HG02981 (cell line): ENCODE measurements at regions not wholly inside any gene's neighbourhood (a gene's known extent, or its start where the extent isn't known, plus 50 kb on each side); places are given as distances from the start of the nearest gene placed in this dataset.
"Not testable (repeated sequence)": the region's sequence is repeated elsewhere in the genome, so short reads cannot be mapped to it uniquely, and the experiment has no call there.

ENCODE experiments used
- ATAC-seq: cut with Tn5 transposase; IDR thresholded peaks from one replicate; pipeline ENCODE4 v1.9.1; 2021; ENCODE audit warnings: mild to moderate bottlenecking, moderate library complexity; ENCODE audit not compliant: unreplicated experiment

DNA sequence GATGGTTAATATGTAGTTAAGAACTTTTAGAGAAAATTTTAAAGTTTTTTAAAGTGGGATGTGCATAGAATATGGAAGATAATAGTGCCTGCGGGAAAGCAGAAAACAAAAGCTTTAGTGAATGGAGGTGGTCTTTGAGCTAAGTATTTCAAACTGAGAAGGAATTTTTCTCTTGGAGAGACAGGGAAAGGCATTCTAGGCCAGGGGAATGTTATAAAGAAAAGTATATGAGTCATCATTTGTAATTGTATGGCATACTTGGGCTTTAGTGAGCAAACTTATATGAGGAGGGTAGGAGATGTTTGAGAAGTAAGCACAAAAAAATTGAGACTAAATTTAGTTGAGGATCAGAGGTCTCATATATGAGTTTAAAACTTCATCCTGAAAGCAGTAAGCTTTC lies 467.0 kb downstream of the PPARGC1A start:
- ATAC-seq = no peak

DNA sequence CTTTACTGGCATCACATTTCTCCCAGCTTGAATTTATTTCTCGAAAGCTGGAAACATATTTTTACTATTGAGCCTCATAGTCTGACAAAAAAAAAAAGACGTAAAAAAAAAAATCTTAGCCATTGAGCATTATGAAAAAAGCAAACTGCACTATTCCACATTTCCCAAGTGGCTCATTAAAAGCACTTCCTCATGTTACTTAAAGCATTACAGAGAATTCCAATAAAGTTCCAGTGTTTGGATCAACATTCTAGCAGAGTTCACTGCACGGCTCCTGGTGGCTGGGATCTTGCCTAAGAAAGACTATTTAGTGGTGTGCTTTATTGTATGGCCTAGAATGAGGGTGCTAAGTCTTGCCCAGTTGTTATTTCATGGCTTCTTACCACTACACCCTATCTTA lies 476.2 kb downstream of the PPARGC1A start:
- no peak for ATAC-seq

DNA sequence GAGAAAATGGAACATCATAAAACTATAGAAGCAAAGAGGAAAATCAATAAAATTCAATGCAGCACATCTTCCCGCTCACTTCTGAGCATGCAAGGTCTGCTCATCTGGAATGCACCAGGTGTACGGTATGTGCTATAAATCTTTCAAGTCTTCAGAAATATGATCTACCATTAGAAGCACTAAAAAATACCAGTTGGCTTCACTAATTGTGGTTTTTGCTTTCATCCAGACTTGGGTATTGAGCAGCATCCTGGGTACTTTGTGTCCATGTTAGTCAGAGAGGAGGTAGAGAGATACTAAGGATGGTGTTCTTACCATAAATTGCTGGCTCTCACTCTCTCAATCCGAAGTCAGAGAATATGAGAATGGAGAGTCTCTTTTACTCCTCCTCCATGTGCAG lies 477.1 kb downstream of the PPARGC1A start:
- ATAC-seq = no peak

DNA sequence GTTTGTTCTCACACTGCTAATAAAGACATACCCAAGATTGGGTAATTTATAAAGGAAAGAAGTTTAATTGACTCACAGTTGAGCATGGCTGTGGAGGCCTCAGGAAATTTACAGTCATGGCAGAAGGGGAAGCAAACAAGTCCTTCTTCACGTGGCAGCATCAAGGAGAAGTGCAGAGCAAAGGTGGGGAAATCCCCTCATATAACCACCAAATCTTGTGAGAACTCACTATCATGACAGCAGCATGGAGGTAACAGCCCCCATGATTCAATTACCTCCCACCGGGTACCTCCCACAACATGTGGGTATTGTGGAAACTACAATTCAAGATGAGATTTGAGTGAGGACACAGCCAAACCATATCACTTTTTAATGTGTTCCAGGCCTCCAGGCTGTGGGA lies 480.9 kb downstream of the PPARGC1A start:
- not testable (repeated sequence) for ATAC-seq

DNA sequence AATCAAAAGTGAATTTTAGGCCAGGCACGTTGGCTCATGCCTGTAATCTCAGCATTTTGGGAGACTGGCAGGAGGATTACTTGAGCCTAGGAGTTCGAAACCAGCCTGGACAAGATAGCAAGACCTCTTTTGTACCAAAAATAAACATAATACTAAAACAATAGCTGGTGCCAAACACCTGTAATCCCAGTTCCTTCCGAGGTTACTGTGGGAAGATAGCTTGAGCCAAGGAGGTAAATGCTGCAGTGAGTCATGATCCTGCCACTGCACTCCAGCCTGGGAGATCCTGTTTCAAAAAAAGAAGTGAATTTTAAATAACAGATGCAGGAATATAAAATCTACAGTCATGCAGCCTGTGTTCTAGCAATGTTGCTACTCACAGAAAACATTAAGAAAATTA lies 488.3 kb downstream of the PPARGC1A start:
- ATAC-seq = no peak

DNA sequence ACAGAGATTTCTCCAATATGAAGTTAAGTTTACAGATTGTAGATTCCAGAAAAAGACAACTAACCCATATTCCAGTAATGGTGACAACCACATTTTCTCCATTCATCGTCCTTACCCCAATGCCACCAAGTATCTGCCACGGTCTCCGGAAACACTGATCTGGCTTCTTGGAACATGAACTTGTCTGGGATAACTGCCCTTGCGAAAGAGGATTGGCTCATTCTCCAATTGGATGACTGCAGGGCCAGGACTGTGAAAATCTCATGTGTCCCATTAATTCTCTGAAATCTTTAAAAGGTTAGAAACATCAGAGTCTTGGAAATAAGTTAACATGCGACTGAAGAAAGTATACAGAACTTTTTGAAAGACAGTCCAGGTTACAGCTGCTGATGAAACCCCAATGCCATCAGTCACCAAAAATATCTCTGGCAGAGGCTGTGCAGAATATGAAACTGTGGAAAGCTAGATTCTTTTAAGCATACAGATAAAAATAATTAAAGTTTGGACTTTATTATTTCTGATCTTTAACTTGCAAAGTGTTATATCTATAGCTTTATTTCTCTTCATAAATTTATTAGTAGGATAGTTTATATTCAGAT lies 496.9 kb downstream of the PPARGC1A start:
- no peak for ATAC-seq

DNA sequence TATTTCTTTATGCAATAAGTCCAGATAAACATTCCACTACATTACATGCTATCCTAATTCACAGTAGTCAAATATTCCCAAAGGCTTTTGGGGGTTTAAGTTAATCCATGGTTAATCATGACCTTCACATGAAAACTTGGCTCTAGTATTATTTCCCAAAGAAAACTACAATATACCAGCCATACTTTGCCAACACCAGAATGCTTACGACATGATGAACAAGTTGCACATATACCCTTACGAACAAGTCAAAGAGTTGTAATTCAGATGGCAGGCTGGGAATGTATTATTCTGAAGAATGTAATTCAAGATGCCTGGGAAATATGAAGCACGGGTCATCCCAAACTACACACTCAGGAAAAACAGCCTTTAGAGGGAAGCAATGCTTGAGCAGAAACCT lies 499.6 kb downstream of the PPARGC1A start:
- no peak for ATAC-seq

DNA sequence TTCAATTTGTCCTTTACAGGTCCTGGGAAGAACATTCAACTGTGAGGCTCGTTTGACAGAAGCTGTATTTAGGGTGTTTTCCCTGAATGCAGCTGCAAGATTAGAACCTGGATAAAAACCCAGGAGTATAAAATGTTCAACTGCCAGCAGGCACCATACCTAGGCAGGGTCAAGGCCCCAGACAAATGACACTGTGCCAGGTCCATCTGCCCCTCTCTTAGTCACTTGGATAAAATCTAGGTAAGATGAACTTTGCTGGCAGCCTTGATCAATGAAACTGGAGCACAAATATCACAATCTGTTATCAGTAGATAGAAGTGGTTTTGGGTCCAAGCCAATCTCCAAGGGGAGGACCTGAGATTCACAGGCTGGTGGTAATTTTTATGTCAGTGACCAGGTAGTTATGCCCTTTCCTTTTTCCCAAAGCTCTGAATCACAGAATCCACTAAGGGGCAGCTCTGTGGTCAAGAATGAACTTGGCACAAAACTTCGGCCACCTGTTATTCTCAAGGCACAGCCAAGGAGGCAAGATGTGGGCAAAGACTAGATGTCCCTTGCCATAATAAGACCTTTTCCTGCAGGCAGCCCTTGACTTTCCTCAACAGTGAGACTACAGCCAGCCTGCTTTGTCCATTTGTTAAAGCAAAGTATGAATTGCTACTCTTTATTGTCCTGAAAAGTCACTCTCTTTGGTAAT lies 501.0 kb downstream of the PPARGC1A start:
- ATAC-seq = no peak

DNA sequence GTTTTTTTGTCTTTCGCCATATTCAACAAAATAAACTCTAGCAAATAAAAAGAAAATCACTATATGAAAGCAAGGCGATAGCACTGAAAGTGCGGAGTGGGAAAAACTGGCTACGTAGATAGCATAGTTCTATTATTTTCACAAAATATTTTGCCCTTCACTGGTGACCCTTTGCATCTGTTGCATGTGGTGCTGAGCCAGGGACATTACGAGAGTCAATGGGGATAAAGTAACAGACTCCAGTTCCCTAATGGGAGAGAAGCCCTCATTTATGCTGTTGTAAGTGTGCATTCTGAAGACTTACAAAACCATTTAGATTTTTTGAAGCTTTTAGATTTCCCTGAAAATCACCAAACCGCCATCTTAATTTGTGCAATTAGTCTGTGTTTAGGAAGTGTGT lies 501.6 kb downstream of the PPARGC1A start:
- no peak for ATAC-seq

DNA sequence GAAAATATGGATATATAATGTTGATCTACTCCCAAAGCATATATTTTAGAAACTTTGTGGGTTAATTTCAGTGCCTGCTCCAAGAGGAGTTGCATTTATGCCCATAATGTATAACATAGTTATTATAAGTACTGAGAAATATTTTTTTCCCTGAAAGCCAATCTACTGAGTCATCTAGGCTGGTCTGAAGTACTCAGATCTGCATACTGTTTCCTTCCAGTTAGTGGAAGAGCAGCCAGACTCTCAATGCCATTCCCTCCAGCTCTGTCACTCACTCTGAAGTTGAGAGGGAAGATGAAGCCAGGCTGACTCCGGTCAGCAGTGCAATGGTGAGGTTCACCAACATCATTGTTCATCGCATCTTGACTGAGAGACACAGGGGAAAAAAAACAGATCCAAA lies 505.1 kb downstream of the PPARGC1A start:
- ATAC-seq = no peak

DNA sequence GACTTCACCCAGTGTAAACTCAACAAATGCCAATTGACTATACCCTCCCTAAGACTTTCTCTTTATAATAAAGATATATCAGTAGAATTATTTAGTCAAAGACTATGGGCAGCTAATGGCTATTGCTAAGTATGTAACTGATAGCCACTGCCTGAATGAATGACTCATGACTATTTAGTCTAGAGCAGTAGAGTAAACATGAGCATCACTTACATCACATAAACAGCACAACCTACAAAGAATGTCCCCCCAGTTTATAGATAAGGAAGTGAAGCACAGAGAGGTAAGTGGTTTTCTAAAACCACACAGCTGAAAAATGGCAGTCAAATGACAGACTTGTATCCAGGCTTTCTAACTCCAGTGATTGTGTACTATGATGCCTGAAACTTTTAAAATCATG lies 507.0 kb downstream of the PPARGC1A start:
- no peak for ATAC-seq

DNA sequence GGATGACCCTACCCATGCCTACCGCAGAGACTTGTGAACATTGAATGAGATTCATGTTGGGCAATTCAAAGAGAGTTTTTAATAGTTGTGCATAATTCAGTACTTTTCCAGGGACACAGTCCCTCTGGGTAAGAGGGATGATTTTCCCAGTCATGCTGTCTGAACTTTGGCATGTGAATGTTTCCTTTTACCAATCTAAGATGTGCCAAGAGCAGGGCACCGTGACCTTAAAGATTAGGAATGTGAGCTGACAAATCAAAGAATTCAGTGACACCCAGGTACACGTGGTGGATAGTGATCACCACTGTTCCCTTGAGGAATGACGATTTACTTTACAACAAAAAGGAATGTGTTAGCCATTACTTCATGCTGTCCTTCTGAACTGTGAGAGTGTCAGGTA lies 515.6 kb downstream of the PPARGC1A start:
- no peak for ATAC-seq

DNA sequence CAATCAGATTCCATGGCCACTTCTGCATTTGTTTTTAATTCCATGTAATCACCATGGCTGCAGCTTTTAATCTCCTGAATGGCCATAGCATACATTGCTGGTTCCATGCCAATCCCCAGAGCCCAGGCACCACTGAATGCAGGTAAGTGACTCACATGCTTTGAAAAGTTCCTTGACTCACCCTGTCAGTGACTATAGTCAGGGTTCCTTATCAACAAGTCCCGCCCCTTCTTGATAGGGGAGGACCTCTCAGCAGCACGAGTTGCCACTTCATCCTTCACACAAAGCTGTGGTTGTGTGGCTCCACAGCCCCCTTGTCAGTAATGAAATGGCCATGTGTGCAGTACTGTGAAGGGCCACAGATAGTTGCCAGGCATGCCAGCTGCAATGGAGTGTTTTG lies 516.6 kb downstream of the PPARGC1A start:
- no peak for ATAC-seq

DNA sequence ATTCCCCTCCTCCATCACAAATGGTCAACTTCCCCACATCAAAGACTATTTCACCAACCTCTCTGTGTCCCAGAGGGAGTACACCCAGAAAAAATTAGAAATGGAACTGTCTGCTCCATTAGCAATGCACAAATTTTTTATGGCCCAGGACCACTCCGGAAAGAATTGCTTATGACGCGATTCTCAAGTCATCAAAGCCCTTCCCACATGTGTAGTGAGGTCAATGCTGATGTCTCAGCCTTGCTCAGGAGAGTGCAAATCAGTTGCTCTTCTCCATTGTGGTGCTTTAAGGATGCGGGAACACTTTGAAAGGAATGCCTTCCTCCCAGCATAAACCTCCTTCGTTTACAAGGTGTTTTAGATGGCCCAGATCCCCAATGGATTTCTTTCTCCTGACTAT lies 518.3 kb downstream of the PPARGC1A start:
- no peak for ATAC-seq

DNA sequence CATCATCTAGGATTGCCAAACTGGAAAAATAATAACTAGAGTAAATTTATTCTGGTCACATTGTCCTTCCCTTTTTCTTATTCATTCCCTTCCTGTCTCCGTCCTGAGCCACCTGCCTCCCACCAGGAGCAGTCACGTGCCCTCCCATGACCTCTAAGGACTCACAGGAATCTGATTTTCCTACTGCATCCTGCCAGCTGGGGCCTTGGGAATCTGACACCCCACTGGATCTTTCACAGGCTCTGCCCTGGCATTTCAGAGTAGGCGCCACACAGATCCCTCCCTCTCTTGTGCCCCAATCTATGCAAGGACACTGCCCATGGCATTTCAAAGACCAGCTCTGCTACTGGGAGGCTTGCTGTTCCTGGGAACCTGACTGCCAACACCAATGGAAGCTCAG lies 520.5 kb downstream of the PPARGC1A start:
- no peak for ATAC-seq

DNA sequence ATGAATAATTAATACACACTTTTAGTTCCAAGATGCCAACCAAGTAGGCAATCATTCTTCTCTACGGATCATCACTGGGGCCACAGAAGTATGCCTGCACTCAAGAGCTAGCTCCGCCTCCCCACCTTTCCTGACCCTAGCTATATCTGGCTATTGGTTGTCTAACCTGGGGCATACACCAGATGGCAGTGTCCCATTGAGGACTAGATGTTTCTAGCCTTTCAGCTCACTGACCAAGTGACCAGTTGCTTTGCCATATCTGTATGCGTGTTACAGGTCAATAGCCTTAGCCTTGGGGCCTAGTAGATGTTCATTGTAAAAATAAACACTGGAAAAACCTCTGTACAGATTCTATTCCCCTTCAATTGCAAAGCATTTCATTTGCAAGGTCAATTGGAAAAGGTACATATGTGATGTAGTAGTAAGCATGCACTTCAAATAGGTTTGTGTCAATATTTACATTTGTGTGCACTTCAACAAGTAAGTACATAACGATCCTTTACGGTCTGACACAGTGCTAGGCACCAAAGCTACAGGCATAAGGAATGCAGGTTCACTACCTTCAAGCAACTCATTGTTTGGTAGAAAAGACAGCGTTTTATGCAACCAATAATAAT lies 521.7 kb downstream of the PPARGC1A start:
- no peak for ATAC-seq

DNA sequence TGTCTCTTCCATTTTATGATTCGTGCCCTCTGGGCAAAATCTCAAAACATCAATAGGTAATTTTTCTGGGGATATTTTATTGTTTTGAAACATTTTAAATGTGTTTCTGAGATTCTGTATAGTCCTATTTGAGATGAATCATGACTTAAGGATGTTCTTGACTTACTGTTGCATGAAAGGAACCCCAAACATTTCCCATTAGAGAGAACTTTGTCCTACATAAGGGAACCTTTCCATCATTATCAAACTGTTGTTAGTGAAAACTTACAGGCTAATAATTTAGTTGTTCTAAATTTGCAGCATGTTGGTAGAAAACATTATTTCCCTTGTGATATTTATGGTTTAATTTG lies 523.3 kb downstream of the PPARGC1A start:
- no peak for ATAC-seq

DNA sequence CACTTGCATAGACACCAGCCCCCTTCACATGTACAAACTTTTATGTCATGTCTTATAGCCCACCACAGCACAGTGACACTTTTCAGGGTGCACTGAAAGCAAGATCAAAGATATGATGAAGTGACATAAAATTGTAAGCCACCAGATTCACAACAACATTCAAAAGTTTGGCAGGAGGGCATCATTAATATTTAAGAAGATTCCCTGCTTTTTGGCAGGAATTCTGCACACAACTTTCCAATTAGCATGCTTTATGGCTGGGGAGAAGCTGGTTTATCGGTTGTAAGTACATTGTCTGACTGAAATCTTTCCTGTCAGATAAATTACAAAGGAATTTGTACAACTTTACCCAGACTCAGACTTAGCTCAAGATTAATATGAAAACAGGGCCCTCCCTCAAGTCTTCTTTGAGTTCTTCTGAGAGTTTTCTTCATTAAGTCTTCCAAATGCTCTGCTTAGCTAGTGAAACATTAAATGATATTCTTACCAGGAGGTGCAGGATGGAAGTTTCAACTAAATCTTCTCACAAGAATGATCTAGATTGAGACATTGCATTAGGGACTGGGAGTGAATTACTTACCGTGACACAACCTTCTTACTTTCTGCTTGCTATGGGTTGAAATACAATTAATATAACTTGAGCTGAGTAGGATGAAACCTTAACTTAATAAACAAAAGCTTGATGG lies 523.8 kb downstream of the PPARGC1A start:
- no peak for ATAC-seq

DNA sequence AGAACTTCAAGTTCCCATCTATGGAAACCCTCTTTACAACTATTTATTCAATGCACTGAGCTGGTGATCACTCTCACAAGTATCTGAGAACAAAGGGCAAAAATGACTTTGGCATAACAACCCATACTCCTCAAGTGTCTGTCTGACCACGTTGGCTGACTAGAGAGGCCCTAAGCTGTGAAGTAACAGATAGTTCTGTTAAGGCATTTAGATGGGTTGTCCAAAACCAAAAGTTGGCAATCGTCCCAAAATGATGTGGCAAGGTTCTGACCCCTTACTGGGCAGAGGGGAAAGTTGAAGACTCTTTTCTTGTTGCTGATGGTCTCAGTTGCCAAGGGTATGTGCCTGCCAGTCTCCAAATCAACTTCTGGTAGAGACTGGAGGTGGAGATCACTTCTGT lies 524.8 kb downstream of the PPARGC1A start:
- no peak for ATAC-seq

DNA sequence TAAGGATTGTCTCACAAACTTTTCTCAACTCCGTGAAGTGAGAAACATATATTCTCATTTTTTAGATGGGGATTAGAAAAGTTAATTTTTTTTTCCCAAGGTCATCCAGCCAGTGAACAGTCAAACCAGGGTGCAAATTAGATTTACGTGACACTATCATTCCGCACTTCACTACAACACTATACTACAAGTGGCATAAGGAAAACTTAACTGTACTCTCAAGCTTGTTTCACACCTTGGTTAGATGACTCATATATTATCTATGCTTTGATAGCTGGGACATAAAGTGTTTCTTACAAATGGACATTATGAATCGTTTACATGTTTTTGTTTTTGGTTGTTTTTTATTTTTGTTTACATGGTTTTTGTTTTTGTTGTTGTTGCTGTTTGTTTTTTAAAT lies 525.7 kb downstream of the PPARGC1A start:
- no peak for ATAC-seq

DNA sequence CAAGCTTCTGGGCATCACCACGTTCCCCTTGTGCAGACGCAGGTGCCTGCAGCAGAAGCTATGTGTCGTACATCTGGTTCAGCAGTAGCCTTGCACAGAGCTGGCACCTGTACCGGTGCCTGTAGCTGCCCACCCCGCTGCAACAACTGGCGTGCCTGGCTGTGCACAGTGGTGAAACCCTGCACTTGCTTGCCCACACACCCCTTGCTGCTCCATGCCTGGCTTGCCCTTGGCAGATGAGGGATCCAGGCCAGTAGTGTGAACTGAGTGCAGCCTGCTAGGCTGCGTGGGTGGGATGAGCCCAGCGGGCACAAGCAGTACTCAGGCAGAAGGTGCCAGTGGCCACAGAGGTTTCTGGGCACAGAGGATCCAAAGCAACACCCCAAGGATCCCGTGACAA lies 528.4 kb downstream of the PPARGC1A start:
- ATAC-seq = no peak

DNA sequence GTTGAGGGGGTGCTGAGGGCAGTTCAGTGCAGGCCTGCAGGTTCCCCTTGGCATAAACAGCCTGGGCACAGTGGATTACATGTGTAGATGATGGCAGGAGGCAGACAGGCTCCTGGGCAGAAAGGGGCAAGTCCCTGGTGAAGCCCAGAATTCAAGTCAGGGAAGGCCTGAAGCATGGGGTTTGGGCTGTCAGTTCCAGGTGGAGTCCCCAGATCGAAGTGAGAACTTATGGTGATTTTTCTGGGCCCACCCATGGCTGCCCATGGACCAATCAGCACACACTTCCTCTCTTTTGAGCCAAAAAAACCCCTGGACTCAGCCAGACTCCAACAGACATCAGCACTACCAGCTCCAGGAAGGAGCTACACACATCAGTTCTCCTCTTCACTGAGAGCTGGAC lies 529.1 kb downstream of the PPARGC1A start:
- no peak for ATAC-seq
